Small intestine (tissue), 7 donors: ENCODE measurements at regions not wholly inside any gene's neighbourhood (a gene's known extent, or its start where the extent isn't known, plus 50 kb on each side); places are given as distances from the start of the nearest gene placed in this dataset.
A peak's percentile ranks its signal among the peaks of the same experiment; 100 is the strongest.

ENCODE experiments used
- DNase-seq, 2 donors: peaks; one replicate each; pipeline versions ENCODE4 v3.0.0 to v3.0.0-alpha.2; 2013
- FAIRE-seq: peaks from 2 replicates; lab custom pipeline; 2012; peaks lifted over from hg19 to GRCh38; lab: Jason Lieb, UNC
- H3K27ac ChIP-seq, 3 donors: one replicate each; pipeline ENCODE4 v1.5.1; 2013; ENCODE audit warnings: low read length in 2 of 3, mild to moderate bottlenecking in 2 of 3, control low read depth in 1 of 3, inconsistent platforms in 1 of 3, low read depth in 1 of 3, moderate library complexity in 1 of 3
- H3K27me3 ChIP-seq, 3 donors: one replicate each; pipeline ENCODE4 v1.6.1; 2013; ENCODE audit warnings: low read length in 3 of 3, inconsistent platforms in 1 of 3; ENCODE audit not compliant: control insufficient read depth in 3 of 3, insufficient read depth in 3 of 3
- H3K36me3 ChIP-seq, 3 donors: one replicate each; pipeline ENCODE4 v1.6.1; 2013; ENCODE audit warnings: low read length in 3 of 3, inconsistent platforms in 1 of 3, low read depth in 1 of 3, mild to moderate bottlenecking in 1 of 3, moderate library complexity in 1 of 3; ENCODE audit not compliant: control insufficient read depth in 3 of 3, insufficient read depth in 2 of 3
- H3K4me1 ChIP-seq, 3 donors: one replicate each; pipeline ENCODE4 v1.6.1; 2013; ENCODE audit warnings: low read length in 2 of 3, inconsistent platforms in 1 of 3, low read depth in 1 of 3, mild to moderate bottlenecking in 1 of 3, moderate library complexity in 1 of 3; ENCODE audit not compliant: control insufficient read depth in 3 of 3, insufficient read depth in 2 of 3
- H3K4me3 ChIP-seq, 3 donors: one replicate each; pipeline ENCODE4 v1.5.1; 2013; ENCODE audit warnings: low read length in 3 of 3, control low read depth in 1 of 3, inconsistent platforms in 1 of 3, low read depth in 1 of 3, mild to moderate bottlenecking in 1 of 3, moderate library complexity in 1 of 3
- H3K9me3 ChIP-seq, 2 donors: one replicate each; pipeline ENCODE4 v1.6.1; 2013; ENCODE audit warnings: low read depth in 1 of 2, low read length in 1 of 2; ENCODE audit not compliant: control insufficient read depth in 2 of 2, insufficient read depth in 1 of 2
- WGBS, 3 donors: extraction: QIAGEN DNeasy Blood & Tissue Kit; methylation state at CpG; one replicate each; pipeline ENCODE4 v1.1.7; 2013; 5-methylcytosine and 5-hydroxymethylcytosine counted together
- donor health status: healthy with polysubstance abuse.
- donor health status: control.
- donor health status: control.
- donor health status: Bipolar disorder and iron deficiency.
- donor health status: healthy.

GRCh38 chr17:77492446-77493237 lies 351.9 kb downstream of the SEC14L1 start:
- WGBS, 3 donors: 85 to 91% (median 86%) methylated on average over 21 to 23 of the region's 23 CpGs
- DNase-seq (no peak), FAIRE-seq (no peak)
- Histone ChIP-seq H3K9me3 (no peaks in the 10 kb centered on the region), H3K27ac (no peak overlapping the region), H3K36me3 (peaks cover 23 to 97% (median 35%) of the 10 kb centered on the region in 3 donors), H3K27me3 (no peaks in the 10 kb centered on the region), H3K4me3 (no peak overlapping the region), H3K4me1 (peaks cover 0 to 3% (median 0%) of the 10 kb centered on the region in 3 donors)

DNA sequence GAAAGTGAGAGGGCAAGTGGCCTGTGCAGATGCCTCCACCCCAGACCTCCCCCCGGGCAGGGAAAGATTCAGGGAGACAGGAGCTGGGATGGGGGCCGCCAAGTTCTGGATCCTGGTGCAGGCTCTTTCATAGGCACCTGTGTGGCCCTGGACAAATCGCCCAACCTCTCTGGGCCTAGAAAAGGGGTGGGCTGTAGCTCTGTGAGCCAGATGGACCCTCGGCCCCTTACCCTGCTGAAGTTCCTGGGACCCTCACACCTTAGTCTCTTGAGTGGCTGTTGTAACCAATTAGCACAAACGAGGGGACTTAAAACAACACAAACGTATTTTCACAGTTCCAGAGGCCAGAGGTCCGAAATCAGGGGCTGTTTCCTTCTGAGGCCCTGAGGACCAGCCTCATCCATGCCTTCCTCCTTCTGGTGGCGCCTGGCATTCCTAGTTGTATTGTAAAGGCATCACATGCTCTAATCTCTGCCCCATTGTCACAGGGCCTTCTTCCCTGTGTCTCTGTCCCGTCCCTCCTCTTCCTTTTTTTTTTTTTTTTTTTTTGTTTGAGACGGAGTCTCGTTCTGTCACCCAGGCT lies 352.6 kb downstream of the SEC14L1 start:
- 72 to 83% (median 79%) methylated on average over 11 of the region's 11 CpGs for WGBS, 3 donors
- Histone ChIP-seq H3K27me3 (no peaks in the 10 kb centered on the region), H3K27ac (no peak overlapping the region), H3K4me1 (peaks cover 0 to 3% (median 0%) of the 10 kb centered on the region in 3 donors), H3K9me3 (no peaks in the 10 kb centered on the region), H3K36me3 (peaks cover 20 to 96% (median 32%) of the 10 kb centered on the region in 3 donors), H3K4me3 (no peak overlapping the region)
- FAIRE-seq (no peak), DNase-seq (no peak)

- no peak overlapping the region for H3K27ac ChIP-seq
- DNase-seq (no peak), FAIRE-seq (no peak)
- no peaks in the 10 kb centered on the region for H3K9me3 ChIP-seq
- peaks cover 19 to 96% (median 27%) of the 10 kb centered on the region in 3 donors for H3K36me3 ChIP-seq
- H3K4me3 ChIP-seq: no peak overlapping the region
- no peaks in the 10 kb centered on the region for H3K27me3 ChIP-seq
- WGBS, 3 donors: 78 to 82% (median 81%) methylated on average over 9 of the region's 9 CpGs
- H3K4me1 ChIP-seq: peaks cover 0 to 3% (median 0%) of the 10 kb centered on the region in 3 donors
Measured at GRCh38 chr17:77493901-77494663, 353.3 kb downstream of the SEC14L1 start.

DNA sequence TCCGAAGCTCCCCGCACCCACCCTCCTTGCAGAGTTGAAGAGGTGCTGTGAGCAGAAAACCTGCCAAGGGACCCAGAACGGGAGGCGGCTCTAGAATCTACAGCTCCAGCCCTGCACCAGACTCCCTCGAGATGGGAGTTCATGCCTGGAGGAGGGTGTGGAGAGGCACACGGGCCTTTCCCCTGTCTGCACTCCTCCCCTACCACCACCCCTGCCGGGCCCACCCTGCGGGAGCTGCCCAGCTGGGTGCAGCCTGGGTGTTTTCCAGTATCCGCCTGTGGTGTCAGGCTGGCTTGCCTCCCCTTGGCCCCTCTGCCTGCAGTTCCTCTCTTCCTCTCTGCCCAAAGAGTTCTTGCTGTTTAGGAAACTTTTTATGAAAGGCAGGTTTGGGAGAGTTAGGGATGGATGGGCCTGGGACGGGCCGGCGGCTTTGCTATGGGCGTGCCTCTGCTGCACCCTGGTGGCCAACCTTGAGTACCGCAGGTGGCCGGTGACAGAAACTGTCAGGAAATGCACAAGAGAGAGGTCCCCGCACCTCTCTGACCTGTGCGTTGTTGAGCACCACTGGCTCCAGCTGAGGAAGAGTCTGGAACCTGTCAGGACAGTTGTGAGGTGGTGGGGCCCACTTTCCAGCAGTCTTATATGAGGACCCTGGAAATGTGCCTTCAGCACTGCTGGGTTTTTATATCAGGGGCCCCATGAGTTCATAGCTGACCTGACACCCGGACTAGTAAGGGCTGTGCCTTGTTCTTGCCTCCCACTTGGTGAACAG lies 354.1 kb downstream of the SEC14L1 start:
- peaks cover 21 to 96% (median 22%) of the 10 kb centered on the region in 3 donors for H3K36me3 ChIP-seq
- no peak overlapping the region for H3K4me3 ChIP-seq
- DNase-seq: peak; percentile 67 to 76
- WGBS, 3 donors: 34 to 42% (median 36%) methylated on average over 18 of the region's 18 CpGs
- H3K4me1 ChIP-seq: peaks cover 0 to 3% (median 0%) of the 10 kb centered on the region in 3 donors
- H3K9me3 ChIP-seq: no peaks in the 10 kb centered on the region
- no peaks in the 10 kb centered on the region for H3K27me3 ChIP-seq
- no peak for FAIRE-seq
- H3K27ac ChIP-seq: no peak overlapping the region

DNA sequence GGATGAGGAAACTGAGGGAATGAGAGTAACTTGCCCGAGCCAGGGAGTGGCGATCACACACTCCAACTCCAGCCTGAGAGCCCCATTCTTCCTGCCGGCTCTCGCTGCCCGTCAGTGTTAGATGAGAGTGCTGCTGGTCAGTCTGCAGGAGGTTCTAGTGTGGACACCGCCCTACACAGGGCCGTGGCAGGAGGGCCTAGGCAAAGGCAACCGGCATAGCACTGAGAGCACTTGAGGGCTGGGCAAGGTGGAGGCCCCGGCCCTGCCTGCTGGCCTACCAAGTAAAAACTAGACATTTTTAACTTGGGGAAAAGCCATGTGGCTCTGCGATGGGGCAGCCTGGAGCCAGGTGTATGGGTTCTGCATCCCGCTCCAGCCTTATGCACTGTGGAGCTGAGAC lies 354.8 kb downstream of the SEC14L1 start:
- H3K9me3 ChIP-seq: no peaks in the 10 kb centered on the region
- H3K4me1 ChIP-seq: peaks cover 0 to 3% (median 0%) of the 10 kb centered on the region in 3 donors
- H3K27ac ChIP-seq: no peak overlapping the region
- WGBS, 3 donors: 92 to 94% (median 93%) methylated on average over 11 of the region's 11 CpGs
- H3K4me3 ChIP-seq: no peak overlapping the region
- H3K36me3 ChIP-seq: peaks cover 16 to 96% (median 24%) of the 10 kb centered on the region in 3 donors
- FAIRE-seq (no peak), DNase-seq (no peak)
- no peaks in the 10 kb centered on the region for H3K27me3 ChIP-seq

DNA sequence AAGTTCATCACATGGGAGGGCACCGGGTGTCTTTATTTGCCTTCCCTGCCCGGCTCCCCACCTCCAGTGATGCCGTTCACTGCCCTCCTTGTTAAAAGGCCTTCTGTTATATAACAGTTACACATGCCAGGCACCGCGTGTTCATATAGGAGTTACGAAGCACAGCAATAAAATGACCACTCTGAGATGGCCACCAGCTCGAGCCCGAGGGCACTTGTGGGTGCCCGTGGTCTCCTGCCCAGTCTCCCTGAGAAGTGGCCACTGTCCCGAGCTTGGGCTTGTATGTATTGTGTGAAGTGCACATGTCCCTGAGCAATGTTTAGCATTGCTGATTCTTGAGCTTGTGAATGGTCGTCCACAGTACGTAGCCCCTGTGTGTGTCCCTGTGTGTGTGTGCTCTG lies 355.6 kb downstream of the SEC14L1 start:
- FAIRE-seq: no peak
- Histone ChIP-seq H3K9me3 (no peaks in the 10 kb centered on the region), H3K4me3 (no peak overlapping the region), H3K36me3 (peaks cover 15 to 94% (median 22%) of the 10 kb centered on the region in 3 donors), H3K27ac (no peak overlapping the region), H3K4me1 (peaks cover 0 to 3% (median 0%) of the 10 kb centered on the region in 3 donors), H3K27me3 (no peaks in the 10 kb centered on the region)
- no peak for DNase-seq
- 92 to 95% (median 93%) methylated on average over 12 of the region's 12 CpGs for WGBS, 3 donors

GRCh38 chr17:77496831-77497577 lies 356.2 kb downstream of the SEC14L1 start:
- H3K27ac ChIP-seq: no peak overlapping the region
- no peak for FAIRE-seq
- H3K36me3 ChIP-seq: peaks cover 13 to 95% (median 22%) of the 10 kb centered on the region in 3 donors
- H3K4me1 ChIP-seq: peaks cover 0 to 3% (median 0%) of the 10 kb centered on the region in 3 donors
- no peaks in the 10 kb centered on the region for H3K9me3 ChIP-seq
- no peaks in the 10 kb centered on the region for H3K27me3 ChIP-seq
- WGBS, 3 donors: 90 to 95% (median 93%) methylated on average over 9 of the region's 9 CpGs
- DNase-seq: no peak
- H3K4me3 ChIP-seq: no peak overlapping the region
